ENCODE measurements at regions not wholly inside any gene's neighbourhood (a gene's known extent, or its start where the extent isn't known, plus 50 kb on each side); places are given as distances from the start of the nearest gene placed in this dataset.

DNA sequence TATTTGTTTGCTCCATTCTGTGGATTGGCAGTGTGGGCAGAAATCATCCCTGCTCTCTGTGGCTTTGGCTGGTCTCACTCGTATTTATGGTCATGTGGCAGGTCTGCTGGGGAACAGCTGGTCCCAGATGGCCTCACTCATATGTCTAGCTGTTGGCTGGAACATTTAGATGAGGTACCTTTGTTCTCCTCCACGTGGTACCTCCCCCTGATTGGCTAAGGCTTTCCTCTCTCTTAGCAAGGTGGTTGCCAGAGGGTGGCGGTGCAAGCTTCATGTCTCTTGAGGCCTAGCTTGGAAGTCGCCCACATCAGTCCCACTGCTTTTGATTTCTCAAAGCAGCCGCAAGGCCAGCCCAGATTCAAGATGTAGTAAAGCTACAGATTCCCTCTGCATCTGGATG, 348.5 kb upstream of the BTBD3 start:
- DNase-seq (ENCODE audit: low read depth in 2 of 2): no peak

DNA sequence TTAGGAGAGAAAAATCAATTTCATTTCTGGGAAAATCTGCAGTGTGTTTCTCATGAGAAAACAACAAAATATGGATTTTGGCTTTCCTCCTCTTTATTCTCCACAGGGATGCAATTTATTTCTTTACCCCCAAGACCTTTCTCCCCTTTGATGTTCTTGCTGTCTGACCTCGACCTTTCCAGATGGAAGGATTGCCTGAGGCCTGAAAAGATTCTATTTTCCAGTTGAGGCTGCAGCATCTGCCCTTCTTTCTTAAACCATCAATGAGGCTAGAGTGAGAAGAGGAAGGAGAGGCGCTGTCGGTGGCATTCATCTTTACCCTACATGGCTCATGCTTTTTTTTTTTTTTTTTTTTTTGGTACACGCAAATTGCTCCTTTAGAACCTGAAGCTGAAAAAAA, 344.2 kb upstream of the BTBD3 start:
- DNase-seq (ENCODE audit: low read depth in 2 of 2): no peak

DNA sequence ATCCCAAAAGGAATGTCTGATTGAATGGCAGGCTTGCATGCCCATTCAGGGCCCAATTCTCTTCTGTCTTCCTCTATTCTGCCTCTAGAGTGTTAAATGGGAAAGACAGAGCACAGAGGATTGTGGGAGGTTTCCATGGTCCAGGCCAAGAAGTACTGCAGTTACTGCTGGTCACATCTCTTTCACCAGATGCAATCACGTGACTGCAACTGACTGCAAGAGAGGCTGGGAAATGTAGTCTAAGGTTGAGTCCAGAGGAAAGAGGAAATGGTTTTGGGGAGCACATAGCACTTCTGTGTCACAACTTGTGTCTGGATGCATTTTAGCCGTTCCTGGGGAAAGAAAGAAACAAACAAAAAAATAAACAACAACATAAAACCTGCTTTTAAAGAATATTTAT, 336.4 kb upstream of the BTBD3 start:
- no peak for DNase-seq (ENCODE audit: low read depth in 2 of 2)

DNA sequence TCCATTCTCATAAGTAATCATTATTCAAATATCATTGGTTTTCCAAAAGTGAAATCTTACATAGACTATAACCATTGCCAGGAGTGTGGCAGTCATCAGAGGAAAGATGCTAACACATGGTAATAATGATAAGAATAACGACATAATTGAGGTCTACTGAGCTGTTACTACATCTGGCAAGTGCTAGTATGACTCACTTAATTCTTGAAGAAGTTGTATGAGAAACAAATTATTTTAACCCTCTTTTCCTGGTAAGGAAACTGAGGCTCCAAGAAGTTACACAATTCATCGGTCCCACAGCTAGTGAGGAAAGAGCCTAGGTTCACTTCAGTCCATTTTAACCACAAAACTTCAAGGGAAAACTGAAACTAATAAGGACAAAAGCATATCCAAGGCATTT, 335.6 kb upstream of the BTBD3 start:
- DNase-seq (ENCODE audit: low read depth in 2 of 2): no peak

DNA sequence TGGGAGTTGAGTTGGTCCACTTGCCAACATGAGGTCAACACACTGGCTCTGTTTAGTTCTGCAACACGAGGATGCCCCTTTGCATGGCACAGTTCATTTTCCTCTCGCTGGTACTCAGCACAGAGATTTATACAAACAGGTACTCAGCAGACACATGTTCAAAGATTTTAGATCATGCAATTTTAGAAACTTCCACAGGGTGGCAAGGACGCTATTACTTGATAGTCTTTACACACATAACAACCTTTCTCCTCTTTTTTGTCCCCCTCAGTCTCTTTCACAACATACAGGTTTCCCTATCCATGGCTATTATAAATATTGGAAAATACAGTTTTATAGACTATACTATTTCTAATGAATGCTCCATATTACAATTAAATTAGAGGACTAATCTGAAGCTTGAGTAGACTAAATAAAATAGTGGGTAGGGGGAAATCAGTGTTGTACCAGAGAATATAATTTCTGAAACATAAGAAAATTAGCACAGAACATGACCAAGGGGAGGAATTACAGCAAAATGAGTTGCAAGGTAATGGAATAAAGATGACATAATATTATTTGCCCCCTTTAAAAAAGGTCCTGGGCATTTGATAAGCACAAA, 331.8 kb upstream of the BTBD3 start:
- DNase-seq (ENCODE audit: low read depth in 2 of 2): no peak

DNA sequence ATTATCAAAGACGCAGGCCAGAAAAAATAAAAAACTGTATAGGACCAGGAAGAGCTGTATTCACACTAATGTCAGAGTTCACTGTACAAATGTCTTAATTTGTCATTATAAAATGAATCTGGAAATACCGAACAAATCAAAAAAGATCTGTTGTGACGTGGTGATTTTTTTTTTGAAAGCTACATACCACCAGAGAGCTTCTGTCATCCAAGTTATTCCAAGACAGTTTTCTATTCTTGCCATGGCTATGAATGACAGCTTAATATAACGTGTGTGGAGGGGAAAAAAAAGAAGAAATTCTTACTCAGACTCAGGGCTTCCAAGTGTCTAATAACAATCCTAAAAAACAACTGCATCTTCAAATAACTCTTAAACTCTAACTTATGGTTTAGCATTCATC, 328.8 kb upstream of the BTBD3 start:
- DNase-seq (ENCODE audit: low read depth in 2 of 2): no peak

DNA sequence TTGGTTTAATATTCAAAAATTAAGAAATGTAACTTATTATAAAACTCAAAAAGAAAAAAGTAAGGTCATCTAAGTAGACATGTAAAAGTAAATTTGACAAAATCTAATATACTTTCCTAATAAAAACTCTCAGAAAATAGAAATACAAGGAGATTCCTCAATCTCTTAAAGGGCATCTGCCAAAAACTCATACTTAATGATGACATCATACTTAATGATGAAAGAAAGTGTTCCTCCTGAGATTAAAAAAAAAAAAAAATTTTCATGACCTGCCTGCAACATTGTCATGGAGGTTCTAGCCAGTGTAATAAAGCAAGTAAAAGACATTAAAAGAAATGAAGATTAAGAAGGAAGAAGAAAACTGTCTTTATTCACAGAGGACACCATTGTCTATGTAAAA, 325.7 kb upstream of the BTBD3 start:
- no peak for DNase-seq (ENCODE audit: low read depth in 2 of 2)

DNA sequence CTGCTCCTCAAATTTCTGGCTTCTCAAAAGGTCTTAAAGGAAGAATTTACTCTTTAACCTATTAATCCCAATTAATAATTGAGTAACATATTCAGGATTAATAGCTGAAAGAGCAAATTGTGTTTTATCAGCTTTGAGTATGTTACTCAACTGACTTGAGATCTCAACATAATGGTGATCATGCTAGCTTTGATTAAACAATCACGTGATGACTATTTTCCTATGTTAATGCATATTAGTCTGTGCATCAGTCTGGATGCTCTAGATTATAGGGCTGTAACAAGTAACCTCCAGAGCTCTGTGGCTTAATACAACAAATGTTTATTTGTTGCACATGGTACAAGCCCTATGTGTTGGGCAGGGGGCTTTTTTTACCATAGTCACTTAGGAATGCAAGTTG, 313.4 kb upstream of the BTBD3 start:
- DNase-seq (ENCODE audit: low read depth in 2 of 2): no peak

DNA sequence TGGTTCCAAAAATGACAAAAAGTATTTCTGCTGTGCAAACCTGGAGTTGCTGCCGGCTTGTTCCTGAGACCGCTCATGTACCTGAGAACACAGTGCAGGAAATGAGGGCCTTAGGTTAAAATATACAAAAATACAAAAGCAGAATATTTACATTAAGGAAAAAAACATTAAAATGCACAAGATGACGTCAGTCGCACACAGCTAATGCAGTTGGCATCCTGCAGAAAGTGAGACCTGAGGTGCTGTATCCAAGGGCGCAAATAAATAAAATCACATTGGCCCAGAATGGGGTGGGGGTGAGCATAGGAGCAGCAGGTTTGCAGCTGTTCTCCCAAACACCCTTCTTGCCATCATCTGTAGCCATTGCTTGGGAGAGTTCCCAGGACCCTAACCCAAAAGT, 310.6 kb upstream of the BTBD3 start:
- no peak for DNase-seq (ENCODE audit: low read depth in 2 of 2)

DNA sequence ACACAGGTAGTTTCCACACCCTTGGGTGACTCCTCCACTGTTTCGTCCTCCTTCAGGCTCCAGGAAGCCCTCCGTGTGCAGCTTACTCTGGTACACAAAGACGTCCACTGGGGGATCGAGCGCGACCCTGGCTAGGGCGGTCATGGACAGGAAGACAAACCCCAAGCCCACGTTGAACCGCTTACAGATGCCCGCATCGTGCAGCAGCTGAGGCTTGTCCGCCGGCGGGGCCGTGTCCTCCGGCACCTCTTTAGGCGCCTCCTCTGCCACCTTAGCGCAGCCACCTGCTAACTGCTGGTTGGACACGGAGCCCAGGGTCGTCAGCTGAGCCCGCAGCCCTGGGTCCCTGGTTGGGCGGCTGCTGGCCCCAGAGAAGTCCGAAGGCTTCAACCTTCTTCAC, 309.0 kb upstream of the BTBD3 start:
- no peak for DNase-seq (ENCODE audit: low read depth in 2 of 2)

DNA sequence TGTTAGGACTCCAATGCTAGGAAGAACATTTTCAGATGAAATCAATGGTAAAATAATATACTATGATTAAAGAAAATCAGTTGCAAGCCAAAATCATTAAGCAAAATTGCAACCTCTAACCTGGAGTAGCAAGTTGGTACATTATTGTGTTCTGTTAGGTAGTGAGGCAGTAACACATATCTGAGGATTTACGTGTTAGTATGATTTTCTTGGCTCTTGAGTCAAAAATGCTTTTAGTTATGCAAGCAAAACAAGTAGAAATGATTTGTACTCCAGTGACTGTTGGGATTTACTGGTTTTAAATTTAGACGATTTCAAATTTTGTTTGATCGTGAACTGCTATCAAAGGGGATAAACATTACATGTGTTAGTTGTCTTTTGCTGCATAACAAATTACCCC, 293.0 kb upstream of the BTBD3 start:
- DNase-seq (ENCODE audit: low read depth in 2 of 2): no peak

DNA sequence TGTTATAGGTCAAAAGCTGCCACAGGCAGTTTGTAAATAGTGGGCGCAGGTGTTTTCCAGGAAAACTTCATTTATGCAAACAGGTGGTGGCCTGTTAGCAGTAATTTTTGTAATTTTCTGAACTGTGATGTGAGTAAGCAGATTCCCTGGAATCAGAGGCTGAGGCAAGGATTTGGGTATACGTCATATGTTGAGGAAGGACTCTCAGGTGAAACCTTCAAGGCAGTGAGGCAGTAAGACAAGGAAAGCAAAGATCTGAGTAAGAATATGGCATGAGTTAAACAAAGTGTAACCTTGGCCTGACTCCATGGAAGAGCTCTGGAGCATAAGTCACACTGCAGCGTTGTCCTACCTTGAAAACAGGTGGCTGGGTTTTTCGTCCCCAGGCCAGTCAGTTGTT, 291.1 kb upstream of the BTBD3 start:
- DNase-seq (ENCODE audit: low read depth in 2 of 2): no peak

DNA sequence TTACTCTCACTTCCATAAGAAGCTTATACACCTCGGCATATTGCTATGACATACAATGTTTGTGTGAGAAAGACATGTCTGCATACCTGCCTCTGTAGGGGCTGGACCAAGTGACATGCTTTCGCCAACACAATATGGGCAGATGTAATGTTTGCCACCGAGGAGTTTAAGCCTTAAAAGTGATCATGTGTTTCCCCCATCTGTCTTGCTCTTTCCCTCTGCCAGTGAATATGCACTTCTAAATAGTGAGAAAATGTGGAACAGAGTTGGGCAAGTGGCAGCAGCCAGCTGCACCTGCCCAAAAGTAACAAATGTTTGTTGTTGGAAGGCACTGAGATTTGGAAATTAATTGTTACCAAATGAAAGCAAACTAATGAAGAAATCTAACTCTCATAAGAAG, 274.8 kb upstream of the BTBD3 start:
- no peak for DNase-seq (ENCODE audit: low read depth in 2 of 2)

DNA sequence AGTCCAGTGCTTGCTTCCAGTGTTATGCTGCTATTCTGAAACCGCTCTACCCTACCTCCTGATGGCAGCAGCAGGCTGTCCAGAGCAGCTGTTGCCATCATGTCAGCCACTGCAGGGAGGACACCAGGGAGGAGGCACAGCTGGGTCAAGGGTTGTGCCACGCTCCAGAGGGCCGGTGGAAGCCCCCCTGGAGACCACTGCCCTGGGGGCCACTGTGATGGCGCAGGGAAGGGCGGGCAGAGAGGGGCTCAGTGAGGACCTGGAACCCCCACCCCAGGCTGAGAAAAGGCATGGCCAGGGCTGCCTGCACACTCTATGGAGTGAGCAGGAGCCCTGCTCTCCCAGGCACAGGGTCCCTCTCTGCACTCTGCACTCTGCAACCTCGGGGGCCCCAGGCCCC, 271.3 kb upstream of the BTBD3 start:
- DNase-seq (ENCODE audit: low read depth in 2 of 2): no peak

DNA sequence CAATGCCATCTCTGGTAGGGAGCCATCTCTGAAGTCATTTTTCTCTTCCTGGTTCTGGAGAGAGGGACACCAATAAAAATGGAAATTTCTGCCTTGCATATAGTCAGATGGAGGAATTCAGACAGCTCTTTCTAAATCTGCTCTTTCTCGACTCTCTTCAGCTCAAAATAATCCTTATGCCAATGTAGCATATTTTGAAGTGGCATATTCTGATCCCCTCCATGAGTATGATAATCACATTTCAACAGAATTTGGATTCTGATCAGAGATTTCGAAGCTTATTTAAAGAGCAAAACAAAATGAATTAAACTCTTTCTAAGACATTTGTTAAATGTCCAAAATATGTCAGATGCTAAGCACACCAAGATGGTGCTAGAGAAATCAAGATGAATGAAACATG, 267.1 kb upstream of the BTBD3 start:
- no peak for DNase-seq (ENCODE audit: low read depth in 2 of 2)

DNA sequence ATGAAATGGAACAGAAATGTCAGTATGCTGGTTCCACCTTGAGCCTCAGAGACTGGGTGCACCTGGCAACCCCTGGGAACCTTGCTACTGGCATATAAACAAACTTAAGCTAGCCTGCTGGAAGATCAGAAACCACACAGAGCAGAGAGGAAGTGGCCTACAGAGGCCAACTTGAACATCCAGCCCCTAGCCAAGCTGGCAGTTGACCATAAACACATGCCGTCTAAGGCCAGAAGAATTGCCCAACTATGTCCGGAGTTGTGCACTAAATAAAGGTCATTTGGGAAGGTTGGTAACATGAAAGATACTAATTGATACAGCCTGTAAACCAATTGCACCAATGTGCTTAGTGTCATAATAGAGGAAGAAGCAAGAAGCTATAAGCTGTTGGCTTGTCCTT, 266.6 kb upstream of the BTBD3 start:
- no peak for DNase-seq (ENCODE audit: low read depth in 2 of 2)

DNA sequence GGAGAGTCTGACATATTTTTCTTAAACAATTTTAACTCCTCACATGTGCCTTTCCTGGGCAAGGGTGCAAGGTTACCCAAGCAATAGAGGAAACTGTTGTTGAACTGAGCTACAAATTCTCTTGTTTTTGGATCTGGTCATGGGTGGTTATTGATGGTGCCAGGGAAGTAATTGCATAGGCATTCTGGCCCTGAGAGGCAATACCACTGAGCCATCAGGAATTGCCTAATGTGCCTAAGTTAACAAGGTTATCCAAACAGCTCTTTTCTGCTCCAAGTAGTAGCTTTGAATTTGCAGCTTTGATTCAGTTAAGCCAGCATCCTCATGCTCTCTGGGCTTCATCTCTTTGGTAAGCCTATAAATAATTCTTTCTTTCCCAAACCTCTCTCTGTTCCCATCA, 266.0 kb upstream of the BTBD3 start:
- no peak for DNase-seq (ENCODE audit: low read depth in 2 of 2)

DNA sequence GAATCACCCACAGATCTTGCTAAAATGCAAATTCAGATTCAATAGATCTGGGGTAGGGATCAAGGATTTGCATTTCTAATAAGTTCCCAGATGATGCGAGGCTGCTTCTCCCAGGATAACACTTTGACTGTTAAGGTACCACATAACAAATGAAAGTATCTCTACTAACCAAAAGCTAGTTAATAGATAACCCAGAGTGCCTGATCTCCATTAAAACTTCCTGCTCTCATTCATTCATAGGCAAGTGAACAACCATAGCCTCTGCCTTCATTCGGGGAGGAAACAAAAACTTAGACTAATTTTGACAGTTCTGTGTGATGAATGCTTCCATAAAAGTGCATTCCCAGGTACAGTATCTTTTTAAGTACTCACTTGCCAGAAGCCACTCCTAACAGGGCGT, 265.6 kb upstream of the BTBD3 start:
- no peak for DNase-seq (ENCODE audit: low read depth in 2 of 2)

DNA sequence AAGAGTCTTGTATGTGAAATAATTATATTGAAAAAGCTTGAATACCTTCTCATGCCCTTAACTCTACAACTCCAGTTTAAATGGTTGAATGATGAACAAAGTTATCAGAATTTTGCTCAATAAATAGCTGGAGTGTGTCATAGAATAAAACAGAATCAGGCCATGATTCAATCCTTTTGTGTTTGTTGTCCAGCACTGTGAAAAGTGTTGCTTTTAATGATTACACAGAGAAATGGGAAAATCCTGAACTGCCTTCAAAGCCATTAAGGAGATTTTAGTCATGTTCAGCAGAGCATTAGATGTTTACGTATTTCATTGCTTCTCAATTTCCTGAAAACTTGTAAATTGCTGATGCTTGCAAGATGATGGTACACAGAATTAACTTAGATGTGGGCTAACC, 262.9 kb upstream of the BTBD3 start:
- no peak for DNase-seq (ENCODE audit: low read depth in 2 of 2)

DNA sequence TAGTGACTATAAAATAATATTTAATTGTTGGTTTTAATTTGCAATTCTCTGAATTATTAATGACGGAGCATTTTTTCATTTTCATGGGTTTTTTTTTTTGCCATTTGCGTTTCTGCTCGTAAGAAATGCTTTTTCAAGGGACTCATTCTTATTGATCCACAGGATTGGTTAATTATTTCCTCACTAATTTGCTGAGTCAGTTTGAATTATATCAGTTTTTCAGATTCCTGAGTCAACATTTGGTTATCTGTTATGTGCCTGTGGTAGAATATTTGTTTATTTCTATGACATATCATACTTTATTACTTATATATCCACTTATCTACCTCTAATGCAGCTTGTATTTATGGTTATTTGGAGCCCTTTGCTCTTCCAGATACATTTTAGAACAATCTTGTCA, 257.0 kb upstream of the BTBD3 start:
- no peak for DNase-seq (ENCODE audit: low read depth in 2 of 2)

DNA sequence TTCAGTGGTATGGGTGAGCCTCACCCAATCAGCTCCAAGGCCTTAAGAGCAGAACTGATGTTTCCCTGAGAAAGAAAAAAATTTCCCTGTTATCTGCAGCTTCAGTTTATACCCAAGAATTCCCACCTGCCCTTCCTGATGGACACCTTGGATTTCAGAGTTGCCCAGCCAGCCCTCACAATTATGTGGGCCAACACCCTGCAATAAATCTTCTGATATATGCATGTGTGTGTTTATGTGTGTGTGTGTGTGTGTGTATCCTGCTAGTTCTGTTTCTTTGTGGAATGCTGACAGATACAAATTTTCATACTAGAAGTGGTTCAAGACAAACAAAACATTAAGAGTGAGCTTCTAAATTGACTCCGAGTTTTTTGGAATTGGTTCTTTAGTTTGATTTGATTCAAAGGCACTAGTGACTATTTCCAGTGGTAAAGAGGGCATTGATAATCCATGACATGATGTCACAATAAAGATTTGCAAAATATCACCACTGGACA, 246.6 kb upstream of the BTBD3 start:
- no peak for DNase-seq (ENCODE audit: low read depth in 2 of 2)

DNA sequence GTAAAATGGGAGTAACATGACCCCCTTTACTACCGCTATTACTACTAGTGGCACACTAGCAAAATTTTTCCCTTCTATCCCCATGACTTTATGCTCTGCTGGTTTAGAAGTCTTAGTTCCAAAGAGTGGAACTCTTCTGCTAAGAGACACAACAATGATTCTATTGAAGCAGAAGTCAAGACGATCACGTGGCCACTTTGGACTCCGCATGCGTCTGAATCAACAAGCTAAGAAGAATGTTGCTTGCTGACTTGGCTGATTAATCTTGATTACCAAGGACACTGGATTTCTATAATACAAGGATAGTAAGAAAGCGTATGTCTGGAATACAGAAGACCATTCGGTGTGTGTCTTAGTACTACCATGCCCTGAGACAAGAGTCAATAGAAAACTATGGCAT, 244.7 kb upstream of the BTBD3 start:
- no peak for DNase-seq (ENCODE audit: low read depth in 2 of 2)

DNA sequence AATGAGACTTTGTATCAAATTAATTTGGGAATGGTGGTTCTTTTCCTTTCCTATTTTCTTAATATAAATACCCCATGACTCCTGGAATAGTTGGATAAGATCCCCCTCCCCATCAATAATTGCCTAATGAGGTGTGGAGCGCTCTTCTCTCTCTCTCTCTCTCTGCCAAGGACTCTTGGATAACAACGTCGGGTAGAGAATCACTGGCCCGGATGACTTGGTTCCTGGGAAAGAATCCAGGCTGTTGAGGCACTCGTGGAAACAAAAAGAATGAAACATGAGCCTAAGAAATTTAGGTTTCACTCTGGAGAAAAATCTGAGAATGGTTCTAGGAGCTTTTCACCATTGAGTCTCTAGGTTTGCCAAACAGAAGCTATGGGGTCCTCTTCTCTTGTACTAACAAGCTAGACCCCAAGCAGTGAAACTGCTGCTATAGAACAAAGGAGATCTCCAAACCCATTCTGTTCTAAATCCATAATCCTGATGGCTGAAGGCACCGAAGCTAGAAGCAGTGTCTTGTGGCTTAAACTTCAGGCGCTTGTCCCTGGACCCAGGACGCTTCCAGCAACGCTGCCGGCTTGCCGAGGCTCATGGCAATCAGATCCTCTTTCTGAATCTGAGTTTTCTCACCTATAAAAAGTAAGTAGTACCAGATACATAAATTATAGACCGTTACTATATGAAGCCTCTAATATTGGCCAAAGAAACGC, 241.6 kb upstream of the BTBD3 start:
- no peak for DNase-seq (ENCODE audit: low read depth in 2 of 2)
